Pancreas (tissue), 10 donors: ENCODE measurements at regions not wholly inside any gene's neighbourhood (a gene's known extent, or its start where the extent isn't known, plus 50 kb on each side); places are given as distances from the start of the nearest gene placed in this dataset.
"Not testable (repeated sequence)": the region's sequence is repeated elsewhere in the genome, so short reads cannot be mapped to it uniquely, and the experiment has no call there.

Experiments used
- ATAC-seq, 4 donors: fragments of 200-7000 bp; cut with Tn5 transposase; one replicate each; pipeline versions ENCODE4 v1.8.0 to v1.9.1; 2020; ENCODE audit warnings: mild to moderate bottlenecking in 4 of 4, moderate library complexity in 4 of 4
- DNase-seq, 6 donors: peaks; one replicate each; pipeline ENCODE4 v3.0.0-alpha.2; 2020
- FAIRE-seq: peaks from 2 replicates; lab custom pipeline; 2012; peaks lifted over from hg19 to GRCh38; lab: Jason Lieb, UNC
- H3K27ac ChIP-seq, 4 donors: fragments of 200-600 bp; sonication (generic); 1 replicate in 3 of 4; 2 replicates in 1 of 4; pipeline versions ENCODE4 v1.5.0 to v1.8.0; 2020
- H3K27me3 ChIP-seq, 4 donors: fragments of 200-600 bp; one replicate each; pipeline ENCODE4 v1.8.0; 2021
- H3K36me3 ChIP-seq, 3 donors: fragments of 200-600 bp; sonication (generic) in 1 of 3; one replicate each; pipeline versions ENCODE4 v1.5.0 to v1.8.0; 2020 to 2021
- H3K4me1 ChIP-seq, 3 donors: fragments of 200-600 bp; one replicate each; pipeline ENCODE4 v1.8.0; 2021
- H3K4me3 ChIP-seq, 4 donors: fragments of 200-600 bp; sonication (generic) in 2 of 4; one replicate each; pipeline versions ENCODE4 v1.5.0 to v1.8.0; 2020 to 2021
- H3K9me3 ChIP-seq, 4 donors: fragments of 200-600 bp; one replicate each; pipeline ENCODE4 v1.8.0; 2021
- WGBS, 2 donors: extraction: QIAGEN DNeasy Blood & Tissue Kit; methylation state at CpG; one replicate each; pipeline ENCODE4 v1.1.7; 2013; 5-methylcytosine and 5-hydroxymethylcytosine counted together
- intact Hi-C, 3 donors: fragments of 100-400 bp; cut with DNase I; formaldehyde crosslinking; loops; one replicate each; pipeline versions ENCODE4 v1.11.1 to v1.14.2; 2022
- donor health status: healthy with polysubstance abuse.
- donor health status: DM: no; HTN: no; CAD: no; lungs with moderate emphysema.
- donor health status: DM: no; HTN: no; CAD: no.
- donor health status: control.
- donor health status: control.
- donor health status: Bipolar disorder and iron deficiency.
- donor health status: DM: yes; HTN: yes; CAD: no.
- donor health status: DM: no; HTN: no; CAD: no.
- donor health status: DM: no; HTN: no; CAD: no.
- donor health status: DM: yes; HTN: yes; CAD: no.

- 74 to 86% methylated on average over 4 of the region's 4 CpGs for WGBS, 2 donors
- not testable (repeated sequence) for ATAC-seq, H3K36me3 ChIP-seq
Observed at GRCh38 chr16:88246955-88247582, 135.7 kb upstream of the ZNF469 start.

GRCh38 chr16:88247583-88247966, 135.2 kb upstream of the ZNF469 start:
- not testable (repeated sequence) for FAIRE-seq

More at GRCh38 chr16:88246955-88247582, 135.7 kb upstream of the ZNF469 start:
- H3K27ac ChIP-seq, H3K27me3 ChIP-seq, H3K4me3 ChIP-seq, H3K4me1 ChIP-seq, DNase-seq, intact Hi-C loops, FAIRE-seq, H3K9me3 ChIP-seq: not testable (repeated sequence)

GRCh38 chr16:88248761-88249160, 134.0 kb upstream of the ZNF469 start:
- ATAC-seq, H3K27me3 ChIP-seq, H3K27ac ChIP-seq, H3K4me3 ChIP-seq, H3K4me1 ChIP-seq, DNase-seq, intact Hi-C loops, FAIRE-seq, H3K36me3 ChIP-seq, H3K9me3 ChIP-seq: not testable (repeated sequence)
- WGBS, 2 donors: 79 to 81% methylated on average over 8 to 9 of the region's 9 CpGs

More at GRCh38 chr16:88247583-88247966, 135.2 kb upstream of the ZNF469 start:
- H3K27ac ChIP-seq, intact Hi-C loops, DNase-seq, H3K9me3 ChIP-seq, H3K4me3 ChIP-seq, H3K4me1 ChIP-seq, H3K36me3 ChIP-seq, H3K27me3 ChIP-seq: not testable (repeated sequence)
- WGBS, 2 donors: 75 to 81% methylated on average over 5 of the region's 5 CpGs
- ATAC-seq: peak in 2 of 4 donors; percentile 36 to 46

GRCh38 chr16:88250381-88250780, 132.4 kb upstream of the ZNF469 start:
- H3K9me3 ChIP-seq, ATAC-seq, H3K4me1 ChIP-seq, H3K27me3 ChIP-seq, intact Hi-C loops, FAIRE-seq, H3K4me3 ChIP-seq, DNase-seq, H3K36me3 ChIP-seq, H3K27ac ChIP-seq: not testable (repeated sequence)
- WGBS, 2 donors: 67 to 79% methylated on average over 5 of the region's 5 CpGs

GRCh38 chr16:88252057-88252794, 130.5 kb upstream of the ZNF469 start:
- WGBS, 2 donors: 23 to 45% methylated on average over 3 to 4 of the region's 7 CpGs
- ATAC-seq, FAIRE-seq: not testable (repeated sequence)

GRCh38 chr16:88258141-88258540, 124.6 kb upstream of the ZNF469 start:
- H3K4me1 ChIP-seq, DNase-seq, FAIRE-seq, H3K36me3 ChIP-seq, intact Hi-C loops, H3K27me3 ChIP-seq, H3K27ac ChIP-seq, ATAC-seq, H3K9me3 ChIP-seq, H3K4me3 ChIP-seq: not testable (repeated sequence)
- WGBS, 2 donors: 85 to 89% methylated on average over 2 of the region's 2 CpGs

More at GRCh38 chr16:88252057-88252794, 130.5 kb upstream of the ZNF469 start:
- H3K36me3 ChIP-seq, H3K4me3 ChIP-seq, H3K27me3 ChIP-seq, H3K27ac ChIP-seq, intact Hi-C loops, H3K9me3 ChIP-seq, H3K4me1 ChIP-seq, DNase-seq: not testable (repeated sequence)

- DNase-seq (peak in 1 of 6 donors; percentile 54), ATAC-seq (peak in 3 of 4 donors; percentile 46 to 67 (median 62))
- H3K9me3 ChIP-seq, H3K36me3 ChIP-seq, intact Hi-C loops, H3K4me3 ChIP-seq, FAIRE-seq, H3K4me1 ChIP-seq, H3K27me3 ChIP-seq: not testable (repeated sequence)
- 18 to 19% methylated on average over 31 to 32 of the region's 32 CpGs for WGBS, 2 donors
- H3K27ac ChIP-seq: peak overlapping the region in 1 of 4 donors; percentile 19
Observed at GRCh38 chr16:88258764-88259525, 123.8 kb upstream of the ZNF469 start.

- ATAC-seq (peak in 1 of 4 donors; percentile 8), DNase-seq (peak in 1 of 6 donors; percentile 39)
- H3K9me3 ChIP-seq, H3K4me1 ChIP-seq, H3K27me3 ChIP-seq, intact Hi-C loops, H3K36me3 ChIP-seq, H3K4me3 ChIP-seq, FAIRE-seq: not testable (repeated sequence)
- peak overlapping the region in 1 of 4 donors; percentile 19 for H3K27ac ChIP-seq
- 42 to 43% methylated on average over 8 to 10 of the region's 10 CpGs for WGBS, 2 donors
Observed at GRCh38 chr16:88259538-88259937, 123.2 kb upstream of the ZNF469 start.

GRCh38 chr16:88260146-88260545, 122.6 kb upstream of the ZNF469 start:
- not testable (repeated sequence) for FAIRE-seq

GRCh38 chr16:88260881-88261665, 121.7 kb upstream of the ZNF469 start:
- H3K9me3 ChIP-seq, ATAC-seq, H3K4me1 ChIP-seq, H3K27me3 ChIP-seq, H3K27ac ChIP-seq, FAIRE-seq, H3K36me3 ChIP-seq, H3K4me3 ChIP-seq, intact Hi-C loops: not testable (repeated sequence)
- WGBS, 2 donors: 78 to 85% methylated on average over 24 to 26 of the region's 26 CpGs
- DNase-seq: peak in 1 of 6 donors; percentile 30

More at GRCh38 chr16:88260146-88260545, 122.6 kb upstream of the ZNF469 start:
- H3K4me1 ChIP-seq, H3K4me3 ChIP-seq, H3K9me3 ChIP-seq, H3K27me3 ChIP-seq, ATAC-seq, intact Hi-C loops, H3K36me3 ChIP-seq, H3K27ac ChIP-seq: not testable (repeated sequence)
- peak in 1 of 6 donors; percentile 37 for DNase-seq
- 80 to 92% methylated on average over 17 of the region's 17 CpGs for WGBS, 2 donors
